ENCODE measurements at regions not wholly inside any gene's neighbourhood (a gene's known extent, or its start where the extent isn't known, plus 50 kb on each side); places are given as distances from the start of the nearest gene placed in this dataset.

DNA sequence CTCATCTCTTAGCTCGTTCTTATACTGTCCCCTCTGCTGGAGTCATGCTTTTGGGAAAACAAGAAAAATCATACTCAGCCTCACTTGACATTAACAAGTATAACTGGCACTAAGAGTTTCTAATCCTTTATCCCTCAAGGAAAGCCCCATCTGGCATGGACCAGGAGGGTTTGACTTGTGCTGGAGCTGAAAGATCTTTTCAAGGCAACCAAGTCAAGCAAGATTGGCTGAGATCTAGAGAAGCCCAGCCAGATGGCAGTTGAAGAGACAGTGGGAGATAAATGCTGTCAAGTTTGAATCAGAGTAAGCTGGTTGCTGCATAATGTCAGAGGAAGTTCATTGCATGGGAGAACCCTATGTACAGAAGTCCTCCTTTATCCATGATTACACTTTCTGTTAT lies 336.5 kb upstream of the LRP1B start:
- H3K9me1 ChIP-seq (replicated peaks; ENCODE audit: control insufficient read depth, extremely low read depth, insufficient read depth, low read length), result no peaks in the 10 kb centered on the region

More for the DNA sequence above, 336.5 kb upstream of the LRP1B start:
- dilution Hi-C loops (cut with MboI; ENCODE audit: extremely low pct_ligation_motif_present, low sequenced_read_pairs), result no loop called here
- no peak for DNase-seq (ENCODE audit: low read depth, low spot score)
- TF ChIP-seq POLR2AphosphoS5 (IDR thresholded peaks at IDR 0.05; ENCODE audit: insufficient read depth, low read depth, low read length), result no peak
- TF ChIP-seq CTCF (IDR thresholded peaks at IDR 0.05; ENCODE audit: extremely low read depth in 1 of 2, insufficient read depth in 1 of 2, low read depth in 1 of 2, low read length in 2 of 2), result no peak
- no peak for TF ChIP-seq FOS (IDR thresholded peaks at IDR 0.05; ENCODE audit: borderline replicate concordance, insufficient read depth, low read length)
- no peak for TF ChIP-seq MYC (IDR thresholded peaks at IDR 0.05; ENCODE audit: low read depth, low read length)
- TF ChIP-seq GATA2 (IDR thresholded peaks at IDR 0.05; ENCODE audit: insufficient read depth, insufficient read length, low read depth, low read length), result no peak
- TF ChIP-seq JUN (IDR thresholded peaks at IDR 0.05; ENCODE audit: borderline replicate concordance, insufficient read depth, insufficient read length, low read depth), result no peak
- no peak for TF ChIP-seq MAX (IDR thresholded peaks at IDR 0.05; ENCODE audit: insufficient read depth, insufficient read length)
- TF ChIP-seq EZH2 (IDR thresholded peaks at IDR 0.05; ENCODE audit: borderline replicate concordance, low read depth, low read length, severe bottlenecking), result no peak
- no peak for TF ChIP-seq POLR2A (IDR thresholded peaks at IDR 0.05; ENCODE audit: low read depth, low read length)
- CTCF ChIA-PET, result no interaction called here
- no peaks in the 10 kb centered on the region for H3K9me3 ChIP-seq (replicated peaks; ENCODE audit: control insufficient read depth, insufficient read depth, low read length)
- H3K27me3 ChIP-seq (ENCODE audit: control insufficient read depth in 2 of 2, insufficient read depth in 2 of 2, low read length in 2 of 2), result no peaks in the 10 kb centered on the region
- no peak overlapping the region for H3K9ac ChIP-seq (replicated peaks; ENCODE audit: extremely low read depth, insufficient read depth, low read length)
- POLR2A ChIA-PET, result no interaction called here
- BruUV-seq (replicated peaks), result no TSS peak
- FAIRE-seq, result no peak
- no peak overlapping the region for H3K4me3 ChIP-seq (replicated peaks in 1 of 3; ENCODE audit: insufficient read depth in 1 of 3, low read depth in 1 of 3, low read length in 3 of 3)
- H3K4me1 ChIP-seq (ENCODE audit: control insufficient read depth, extremely low read depth, insufficient read depth, low read length), result no peaks in the 10 kb centered on the region
- no peaks in the 10 kb centered on the region for H4K20me1 ChIP-seq (replicated peaks; ENCODE audit: control insufficient read depth, extremely low read depth, insufficient read depth, low read length)
- no peak overlapping the region for H3K27ac ChIP-seq (ENCODE audit: insufficient read depth, low read depth, low read length)
- intact Hi-C loops (cut with micrococcal nuclease), result no loop called here
- no peaks in the 10 kb centered on the region for H3K79me2 ChIP-seq (ENCODE audit: control insufficient read depth, insufficient read depth, low read length)
- no peaks in the 10 kb centered on the region for H3K36me3 ChIP-seq (ENCODE audit: control insufficient read depth in 2 of 2, extremely low read depth in 1 of 2, insufficient read depth in 2 of 2, low read length in 2 of 2)
- no peak overlapping the region for H3K4me2 ChIP-seq (ENCODE audit: insufficient read depth, low read length)
- no peak overlapping the region for H2AFZ ChIP-seq (ENCODE audit: low read depth, low read length)

All from endothelial cell of umbilical vein (primary cell).